BE2C (cell line): ENCODE measurements at regions not wholly inside any gene's neighbourhood (a gene's known extent, or its start where the extent isn't known, plus 50 kb on each side); places are given as distances from the start of the nearest gene placed in this dataset.

ENCODE experiments used
- DNase-seq: peaks from one replicate; pipeline ENCODE4 v3.0.0-alpha.2; 2020
- H3K27me3 ChIP-seq: fragments of 250-450 bp; sonication (Bioruptor Pico); 2 replicates; pipeline ENCODE4 v1.5.1; 2020; ENCODE audit warnings: mild to moderate bottlenecking
- H3K36me3 ChIP-seq: fragments of 250-450 bp; sonication (Bioruptor Pico); 2 replicates; pipeline ENCODE4 v1.5.1; 2020; ENCODE audit warnings: mild to moderate bottlenecking
- H3K4me1 ChIP-seq: fragments of 250-450 bp; sonication (Bioruptor Pico); 2 replicates; pipeline ENCODE4 v1.5.1; 2020
- H3K4me3 ChIP-seq: 2 replicates; pipeline ENCODE4 v1.5.1; 2011; ENCODE audit warnings: low read depth, low read length
- H3K9me3 ChIP-seq: fragments of 250-450 bp; sonication (Bioruptor Pico); 2 replicates; pipeline ENCODE4 v1.5.1; 2020
- TF ChIP-seq, protein P1 (sequence below): IDR thresholded peaks from 2 replicates; pipeline ENCODE4 v1.5.1; 2012; ENCODE audit warnings: mild to moderate bottlenecking, low read depth, low read length

DNA sequence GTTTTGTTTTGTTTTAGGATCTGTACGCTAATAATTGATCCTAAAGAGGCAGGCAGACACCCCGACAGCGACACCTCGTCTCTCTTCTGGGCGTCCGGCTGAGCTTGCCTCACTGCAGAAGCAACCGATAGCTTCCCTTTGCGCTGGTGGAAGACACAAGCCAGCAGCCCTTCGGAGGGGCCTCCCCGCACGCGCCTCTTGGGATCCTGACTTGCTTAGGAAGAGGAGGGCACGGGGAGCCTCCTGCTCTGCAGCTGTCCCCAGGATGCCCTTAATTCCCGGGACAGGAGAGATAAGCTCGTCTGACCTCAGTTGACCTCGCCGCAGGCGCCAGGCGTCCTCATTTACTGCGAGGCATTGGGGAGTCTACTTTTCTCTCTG lies 94.0 kb downstream of the CD83 start:
- Histone ChIP-seq H3K9me3 (no peaks in the 10 kb centered on the region), H3K36me3 (no peaks in the 10 kb centered on the region; the same call in 1 of the 2 replicates), H3K27me3 (no peaks in the 10 kb centered on the region), H3K4me3 (peak overlapping the region; percentile 77), H3K4me1 (peaks cover 6% of the 10 kb centered on the region)
- DNase-seq: peak; percentile 69
- TF ChIP-seq, protein P1, sequence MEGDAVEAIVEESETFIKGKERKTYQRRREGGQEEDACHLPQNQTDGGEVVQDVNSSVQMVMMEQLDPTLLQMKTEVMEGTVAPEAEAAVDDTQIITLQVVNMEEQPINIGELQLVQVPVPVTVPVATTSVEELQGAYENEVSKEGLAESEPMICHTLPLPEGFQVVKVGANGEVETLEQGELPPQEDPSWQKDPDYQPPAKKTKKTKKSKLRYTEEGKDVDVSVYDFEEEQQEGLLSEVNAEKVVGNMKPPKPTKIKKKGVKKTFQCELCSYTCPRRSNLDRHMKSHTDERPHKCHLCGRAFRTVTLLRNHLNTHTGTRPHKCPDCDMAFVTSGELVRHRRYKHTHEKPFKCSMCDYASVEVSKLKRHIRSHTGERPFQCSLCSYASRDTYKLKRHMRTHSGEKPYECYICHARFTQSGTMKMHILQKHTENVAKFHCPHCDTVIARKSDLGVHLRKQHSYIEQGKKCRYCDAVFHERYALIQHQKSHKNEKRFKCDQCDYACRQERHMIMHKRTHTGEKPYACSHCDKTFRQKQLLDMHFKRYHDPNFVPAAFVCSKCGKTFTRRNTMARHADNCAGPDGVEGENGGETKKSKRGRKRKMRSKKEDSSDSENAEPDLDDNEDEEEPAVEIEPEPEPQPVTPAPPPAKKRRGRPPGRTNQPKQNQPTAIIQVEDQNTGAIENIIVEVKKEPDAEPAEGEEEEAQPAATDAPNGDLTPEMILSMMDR: no peak

DNA sequence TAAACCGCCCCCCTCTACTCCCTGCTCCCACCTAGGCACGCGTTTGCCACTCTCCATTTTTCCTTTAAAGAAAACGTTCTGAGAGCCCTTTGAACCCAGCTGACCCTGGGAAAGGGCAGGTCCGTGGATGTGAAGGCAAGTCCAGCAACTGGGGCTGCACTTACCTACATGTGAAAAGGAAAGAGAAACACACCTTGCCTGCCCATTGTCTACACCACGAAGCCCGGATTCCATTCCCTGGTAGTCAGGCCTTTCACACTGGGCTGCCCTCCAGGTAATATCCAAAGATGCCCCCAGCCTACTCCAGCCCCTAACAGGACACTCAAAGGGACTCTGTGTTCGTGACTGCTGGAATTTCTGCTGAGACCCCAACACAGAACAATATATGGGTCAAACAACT lies 94.4 kb downstream of the CD83 start:
- TF ChIP-seq, protein P1: no peak
- no peak for DNase-seq
- no peaks in the 10 kb centered on the region; the same call in 1 of the 2 replicates for H3K36me3 ChIP-seq
- H3K27me3 ChIP-seq: no peaks in the 10 kb centered on the region
- no peaks in the 10 kb centered on the region for H3K9me3 ChIP-seq
- peak overlapping the region; percentile 77 for H3K4me3 ChIP-seq
- peaks cover 6% of the 10 kb centered on the region for H3K4me1 ChIP-seq

DNA sequence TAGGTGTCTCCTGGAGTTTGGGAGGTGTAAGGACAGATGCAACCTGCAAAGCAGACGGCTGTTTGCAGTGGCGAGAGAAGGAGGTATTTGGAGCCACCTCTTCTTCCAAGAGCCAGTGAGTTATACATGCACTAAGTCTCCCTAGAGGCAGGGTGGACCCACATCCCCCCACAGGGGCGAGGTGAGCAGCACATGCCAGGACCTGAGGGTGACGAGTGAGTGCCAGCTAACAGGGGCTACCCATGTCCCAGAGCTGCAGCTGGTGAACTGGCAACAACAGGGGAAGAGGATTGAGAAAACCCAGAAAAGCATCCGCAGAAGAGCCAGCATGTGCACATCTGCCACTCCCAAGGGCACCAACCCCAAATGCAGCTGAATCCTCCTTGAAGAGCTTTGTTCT lies 95.1 kb downstream of the CD83 start:
- H3K36me3 ChIP-seq: no peaks in the 10 kb centered on the region; the same call in 1 of the 2 replicates
- no peaks in the 10 kb centered on the region for H3K27me3 ChIP-seq
- DNase-seq: no peak
- H3K4me1 ChIP-seq: peaks cover 6% of the 10 kb centered on the region
- H3K9me3 ChIP-seq: no peaks in the 10 kb centered on the region
- no peak overlapping the region for H3K4me3 ChIP-seq
- TF ChIP-seq, protein P1: no peak

DNA sequence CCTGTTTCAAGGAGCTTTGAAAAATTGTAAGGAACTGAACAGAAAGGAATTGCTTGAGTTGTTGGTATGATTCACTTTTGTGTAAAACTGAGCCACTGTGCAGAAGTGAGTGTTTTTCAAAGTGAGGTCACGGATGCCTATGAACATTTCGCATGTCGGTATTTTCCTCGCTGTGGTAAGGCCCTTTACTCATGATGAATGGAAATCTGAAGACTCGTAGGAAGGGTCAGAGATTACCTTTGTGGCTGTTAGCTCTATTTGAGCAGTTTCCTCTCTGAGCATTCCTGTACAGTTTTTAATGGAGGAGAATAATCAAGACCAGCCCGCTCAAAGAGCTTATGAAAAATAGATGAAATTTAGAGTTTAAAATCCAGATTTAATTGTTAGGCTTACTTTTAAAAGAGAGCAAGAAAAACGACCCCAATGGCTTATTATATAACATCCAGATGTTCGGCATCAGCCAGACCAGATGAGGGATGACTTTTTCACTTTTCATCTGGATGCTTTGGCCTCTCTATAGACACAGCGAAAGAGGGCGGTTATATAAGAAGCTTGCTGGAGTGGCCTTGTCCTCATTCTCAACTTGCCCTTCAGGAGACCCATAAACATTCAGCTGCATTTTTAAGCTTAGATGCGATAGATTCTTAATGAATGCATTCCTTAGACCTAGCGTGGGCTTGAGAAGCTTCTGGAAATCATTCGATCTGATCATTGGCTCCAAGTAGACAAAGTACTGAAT lies 99.5 kb downstream of the CD83 start:
- Histone ChIP-seq H3K9me3 (no peaks in the 10 kb centered on the region), H3K27me3 (no peaks in the 10 kb centered on the region), H3K36me3 (no peaks in the 10 kb centered on the region), H3K4me3 (no peak overlapping the region), H3K4me1 (peaks cover under 1% of the 10 kb centered on the region; the same call in 1 of the 2 replicates)
- DNase-seq: no peak
- TF ChIP-seq, protein P1: no peak

DNA sequence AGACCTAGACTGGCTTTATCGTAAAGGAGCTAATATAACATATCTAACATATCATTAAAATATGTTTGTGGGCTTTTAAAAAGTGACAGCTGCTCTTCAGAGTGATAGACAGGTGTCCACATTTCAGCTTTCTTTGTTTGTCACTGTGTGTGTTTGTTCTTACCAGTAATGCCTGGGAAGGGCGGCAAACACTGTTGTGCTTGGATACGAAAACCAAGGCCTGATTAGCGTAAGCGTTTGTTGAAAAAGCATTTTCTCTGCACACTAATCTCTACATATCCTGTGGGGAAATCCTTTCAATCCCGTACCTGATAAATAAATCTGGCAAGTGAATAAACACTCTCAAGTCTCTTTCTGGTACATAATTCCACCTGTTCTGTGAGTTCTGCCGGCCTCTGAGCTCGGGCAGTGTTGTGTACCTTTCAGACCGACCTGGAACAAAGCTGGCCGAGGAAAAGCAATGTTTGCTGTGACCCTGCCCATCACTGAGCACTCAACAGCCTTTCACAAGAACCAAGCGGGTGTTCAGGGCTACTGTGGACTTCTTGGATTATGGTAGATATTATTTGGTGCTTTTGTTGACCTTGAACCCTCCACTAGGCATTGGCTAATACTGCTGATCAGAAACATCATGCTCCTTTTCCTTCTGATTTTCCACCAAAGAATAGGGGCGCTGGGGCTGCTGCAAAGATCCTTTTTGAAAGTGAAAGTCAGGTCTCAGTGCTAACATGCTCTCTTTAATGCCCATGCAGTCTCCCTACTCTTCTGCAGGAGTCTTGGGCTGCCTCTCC lies 100.4 kb downstream of the CD83 start:
- no peak for DNase-seq
- H3K4me1 ChIP-seq: no peaks in the 10 kb centered on the region
- no peaks in the 10 kb centered on the region for H3K27me3 ChIP-seq
- TF ChIP-seq, protein P1: no peak
- no peaks in the 10 kb centered on the region for H3K9me3 ChIP-seq
- no peak overlapping the region for H3K4me3 ChIP-seq
- no peaks in the 10 kb centered on the region for H3K36me3 ChIP-seq

DNA sequence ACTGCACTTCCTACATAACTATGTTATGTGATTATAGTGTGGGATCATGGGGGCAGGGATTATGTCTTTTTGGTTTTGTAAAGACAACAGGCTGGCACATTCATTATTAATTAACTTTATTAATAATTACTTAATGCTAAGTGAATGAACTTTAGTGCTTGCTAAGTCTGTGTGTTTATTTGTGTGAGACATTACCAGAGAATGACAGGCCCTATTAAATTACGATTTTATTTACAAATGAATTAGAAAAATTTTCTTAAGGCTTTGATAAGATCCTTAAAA lies 100.9 kb downstream of the CD83 start:
- Histone ChIP-seq H3K4me1 (no peaks in the 10 kb centered on the region), H3K36me3 (no peaks in the 10 kb centered on the region), H3K27me3 (no peaks in the 10 kb centered on the region), H3K4me3 (no peak overlapping the region), H3K9me3 (no peaks in the 10 kb centered on the region)
- no peak for DNase-seq
- TF ChIP-seq, protein P1: no peak
